ENCODE measurements at regions not wholly inside any gene's neighbourhood (a gene's known extent, or its start where the extent isn't known, plus 50 kb on each side); places are given as distances from the start of the nearest gene placed in this dataset.

DNA sequence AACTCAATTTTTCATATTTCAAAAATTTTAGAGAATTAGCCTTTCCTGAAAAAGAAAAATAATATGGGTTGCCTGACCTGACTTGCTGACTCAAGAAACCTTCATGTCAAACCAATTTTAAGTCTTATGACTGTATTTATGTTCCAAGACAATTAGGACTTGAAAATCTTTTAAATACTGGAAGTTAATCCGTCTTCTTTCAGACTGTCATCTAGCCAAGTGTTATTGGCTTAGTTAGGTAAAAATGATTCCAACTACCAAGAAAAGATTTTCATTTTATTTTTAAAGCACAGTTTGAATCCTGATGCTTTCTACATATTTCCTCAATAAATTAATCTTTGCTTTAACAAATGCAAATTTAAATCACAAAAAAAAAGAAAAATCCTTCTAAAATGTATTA lies 337.6 kb downstream of the SLITRK6 start:
- BruUV-seq (replicated peaks), result no TSS peak
- H3K9me3 Mint-ChIP-seq (ENCODE audit: unreplicated experiment), result peaks cover 31% of the 10 kb centered on the region
- H3K27me3 Mint-ChIP-seq (ENCODE audit: insufficient read depth, unreplicated experiment), result no peaks in the 10 kb centered on the region
- TF ChIP-seq, protein P1, sequence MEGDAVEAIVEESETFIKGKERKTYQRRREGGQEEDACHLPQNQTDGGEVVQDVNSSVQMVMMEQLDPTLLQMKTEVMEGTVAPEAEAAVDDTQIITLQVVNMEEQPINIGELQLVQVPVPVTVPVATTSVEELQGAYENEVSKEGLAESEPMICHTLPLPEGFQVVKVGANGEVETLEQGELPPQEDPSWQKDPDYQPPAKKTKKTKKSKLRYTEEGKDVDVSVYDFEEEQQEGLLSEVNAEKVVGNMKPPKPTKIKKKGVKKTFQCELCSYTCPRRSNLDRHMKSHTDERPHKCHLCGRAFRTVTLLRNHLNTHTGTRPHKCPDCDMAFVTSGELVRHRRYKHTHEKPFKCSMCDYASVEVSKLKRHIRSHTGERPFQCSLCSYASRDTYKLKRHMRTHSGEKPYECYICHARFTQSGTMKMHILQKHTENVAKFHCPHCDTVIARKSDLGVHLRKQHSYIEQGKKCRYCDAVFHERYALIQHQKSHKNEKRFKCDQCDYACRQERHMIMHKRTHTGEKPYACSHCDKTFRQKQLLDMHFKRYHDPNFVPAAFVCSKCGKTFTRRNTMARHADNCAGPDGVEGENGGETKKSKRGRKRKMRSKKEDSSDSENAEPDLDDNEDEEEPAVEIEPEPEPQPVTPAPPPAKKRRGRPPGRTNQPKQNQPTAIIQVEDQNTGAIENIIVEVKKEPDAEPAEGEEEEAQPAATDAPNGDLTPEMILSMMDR (IDR thresholded peaks at IDR 0.05; ENCODE audit: insufficient read depth in 1 of 2, low read depth in 1 of 2, low read length in 1 of 2, severe bottlenecking in 1 of 2, unreplicated experiment in 1 of 2), result no peak
- H3K4me3 ChIP-seq (ENCODE audit: low read depth, low read length), result no peak overlapping the region
- POLR2A ChIA-PET, result no interaction called here
- no peaks in the 10 kb centered on the region for H3K4me1 Mint-ChIP-seq (ENCODE audit: low read depth, unreplicated experiment)
- CTCF ChIA-PET, result no interaction called here
- no peaks in the 10 kb centered on the region for H3K36me3 ChIP-seq (ENCODE audit: control insufficient read depth, insufficient read depth, low read length)
- intact Hi-C loops (cut with micrococcal nuclease; ENCODE audit: unreplicated experiment), result no loop called here
- DNase-seq, result no peak
- H3K27me3 ChIP-seq (replicated peaks; ENCODE audit: control insufficient read depth, insufficient read depth, low read length), result no peaks in the 10 kb centered on the region
- no peak overlapping the region for H3K4me3 Mint-ChIP-seq (ENCODE audit: unreplicated experiment)
- no peaks in the 10 kb centered on the region for H3K36me3 Mint-ChIP-seq (ENCODE audit: insufficient read depth, unreplicated experiment)
- peaks cover 9% of the 10 kb centered on the region for H3K9me3 ChIP-seq
- H3K4me1 ChIP-seq, result no peaks in the 10 kb centered on the region
- H3K27ac Mint-ChIP-seq (ENCODE audit: unreplicated experiment), result no peak overlapping the region

DNA sequence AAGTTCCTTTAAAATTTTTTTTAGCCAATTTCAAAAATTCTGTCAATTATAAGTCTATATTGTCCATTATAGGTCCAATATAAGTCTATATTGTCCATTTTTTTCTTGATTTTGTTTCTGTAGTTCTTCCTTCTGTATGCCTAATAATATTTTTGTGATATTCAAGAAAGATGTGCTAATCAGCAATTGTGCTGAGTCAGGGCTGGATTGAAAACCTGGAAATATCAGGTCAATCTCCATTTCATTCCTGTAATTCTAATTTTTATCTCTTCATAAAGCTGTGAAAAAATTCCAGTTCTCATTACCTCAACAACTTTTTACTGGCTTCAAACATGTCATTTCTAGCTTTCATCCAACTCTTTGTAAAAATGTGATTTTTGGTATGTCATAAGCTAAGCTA lies 353.7 kb downstream of the SLITRK6 start:
- DNase-seq, result no peak
- Histone ChIP-seq H3K36me3 (ENCODE audit: control insufficient read depth, insufficient read depth, low read length) (no peaks in the 10 kb centered on the region), H3K9me3 (peaks cover 4% of the 10 kb centered on the region; the same call in 1 of the 2 replicates), H3K27me3 (replicated peaks; ENCODE audit: control insufficient read depth, insufficient read depth, low read length) (no peaks in the 10 kb centered on the region), H3K4me1 (no peaks in the 10 kb centered on the region), H3K4me3 (ENCODE audit: low read depth, low read length) (no peak overlapping the region)
- no peaks in the 10 kb centered on the region for H3K4me1 Mint-ChIP-seq (ENCODE audit: low read depth, unreplicated experiment)
- H3K4me3 Mint-ChIP-seq (ENCODE audit: unreplicated experiment), result no peak overlapping the region
- H3K9me3 Mint-ChIP-seq (ENCODE audit: unreplicated experiment), result no peaks in the 10 kb centered on the region
- no TSS peak for BruUV-seq (replicated peaks)
- H3K36me3 Mint-ChIP-seq (ENCODE audit: insufficient read depth, unreplicated experiment), result no peaks in the 10 kb centered on the region
- ChIA-PET POLR2A (no interaction called here), CTCF (no interaction called here)
- intact Hi-C loops (cut with micrococcal nuclease; ENCODE audit: unreplicated experiment), result no loop called here
- H3K27ac Mint-ChIP-seq (ENCODE audit: unreplicated experiment), result no peak overlapping the region
- TF ChIP-seq, protein P1 (IDR thresholded peaks at IDR 0.05; ENCODE audit: insufficient read depth in 1 of 2, low read depth in 1 of 2, low read length in 1 of 2, severe bottlenecking in 1 of 2, unreplicated experiment in 1 of 2), result no peak
- H3K27me3 Mint-ChIP-seq (ENCODE audit: insufficient read depth, unreplicated experiment), result no peaks in the 10 kb centered on the region

DNA sequence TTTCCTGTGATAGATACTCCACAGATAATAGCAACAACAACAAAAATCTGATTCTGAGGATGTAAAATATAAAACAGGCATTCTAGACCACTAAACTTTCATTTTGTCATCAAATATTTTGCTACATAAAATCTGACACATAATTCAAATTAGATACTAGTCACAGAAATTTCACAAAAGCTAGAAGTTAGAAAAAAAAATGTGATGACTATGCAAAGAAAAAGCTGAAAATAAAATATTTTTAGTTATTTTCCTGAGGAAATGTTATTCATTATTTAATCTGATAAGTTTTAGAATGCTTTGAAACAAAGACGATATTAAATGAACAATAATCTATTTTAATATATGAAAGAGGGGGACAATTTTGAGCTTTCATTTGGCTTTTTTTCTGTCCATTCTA lies 357.2 kb downstream of the SLITRK6 start:
- Histone ChIP-seq H3K4me3 (ENCODE audit: low read depth, low read length) (no peak overlapping the region), H3K27me3 (replicated peaks; ENCODE audit: control insufficient read depth, insufficient read depth, low read length) (no peaks in the 10 kb centered on the region), H3K9me3 (no peaks in the 10 kb centered on the region), H3K4me1 (no peaks in the 10 kb centered on the region), H3K36me3 (ENCODE audit: control insufficient read depth, insufficient read depth, low read length) (no peaks in the 10 kb centered on the region)
- POLR2A ChIA-PET, result no interaction called here
- intact Hi-C loops (cut with micrococcal nuclease; ENCODE audit: unreplicated experiment), result no loop called here
- H3K4me1 Mint-ChIP-seq (ENCODE audit: low read depth, unreplicated experiment), result no peaks in the 10 kb centered on the region
- H3K27me3 Mint-ChIP-seq (ENCODE audit: insufficient read depth, unreplicated experiment), result no peaks in the 10 kb centered on the region
- H3K27ac Mint-ChIP-seq (ENCODE audit: unreplicated experiment), result no peak overlapping the region
- DNase-seq, result no peak
- no peak overlapping the region for H3K4me3 Mint-ChIP-seq (ENCODE audit: unreplicated experiment)
- H3K36me3 Mint-ChIP-seq (ENCODE audit: insufficient read depth, unreplicated experiment), result no peaks in the 10 kb centered on the region
- H3K9me3 Mint-ChIP-seq (ENCODE audit: unreplicated experiment), result no peaks in the 10 kb centered on the region
- CTCF ChIA-PET, result no interaction called here
- TF ChIP-seq, protein P1 (IDR thresholded peaks at IDR 0.05; ENCODE audit: insufficient read depth in 1 of 2, low read depth in 1 of 2, low read length in 1 of 2, severe bottlenecking in 1 of 2, unreplicated experiment in 1 of 2), result no peak
- BruUV-seq (replicated peaks), result no TSS peak

All from Caco-2 (cell line).